ENCODE measurements at regions not wholly inside any gene's neighbourhood (a gene's known extent, or its start where the extent isn't known, plus 50 kb on each side); places are given as distances from the start of the nearest gene placed in this dataset.

DNA sequence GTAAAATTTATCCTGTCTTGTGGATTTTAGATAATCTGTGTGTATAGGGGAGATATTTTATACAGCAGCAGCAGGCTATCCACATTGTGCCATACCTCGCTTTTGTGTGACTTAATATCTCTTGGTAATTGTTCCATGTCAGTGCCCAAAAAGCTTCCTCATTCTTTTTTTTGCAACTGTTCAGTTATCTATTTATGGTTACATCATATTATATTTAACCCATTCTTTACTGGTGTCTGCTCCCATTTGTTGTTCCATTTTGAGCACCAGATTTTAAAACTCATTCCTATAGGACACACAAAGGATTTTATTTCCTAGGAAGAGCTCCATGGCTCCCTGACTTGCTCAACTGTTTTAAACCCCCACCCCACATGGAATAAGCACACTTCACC, 86.3 kb upstream of the RASGRP1 start:
- TF ChIP-seq, protein P1, sequence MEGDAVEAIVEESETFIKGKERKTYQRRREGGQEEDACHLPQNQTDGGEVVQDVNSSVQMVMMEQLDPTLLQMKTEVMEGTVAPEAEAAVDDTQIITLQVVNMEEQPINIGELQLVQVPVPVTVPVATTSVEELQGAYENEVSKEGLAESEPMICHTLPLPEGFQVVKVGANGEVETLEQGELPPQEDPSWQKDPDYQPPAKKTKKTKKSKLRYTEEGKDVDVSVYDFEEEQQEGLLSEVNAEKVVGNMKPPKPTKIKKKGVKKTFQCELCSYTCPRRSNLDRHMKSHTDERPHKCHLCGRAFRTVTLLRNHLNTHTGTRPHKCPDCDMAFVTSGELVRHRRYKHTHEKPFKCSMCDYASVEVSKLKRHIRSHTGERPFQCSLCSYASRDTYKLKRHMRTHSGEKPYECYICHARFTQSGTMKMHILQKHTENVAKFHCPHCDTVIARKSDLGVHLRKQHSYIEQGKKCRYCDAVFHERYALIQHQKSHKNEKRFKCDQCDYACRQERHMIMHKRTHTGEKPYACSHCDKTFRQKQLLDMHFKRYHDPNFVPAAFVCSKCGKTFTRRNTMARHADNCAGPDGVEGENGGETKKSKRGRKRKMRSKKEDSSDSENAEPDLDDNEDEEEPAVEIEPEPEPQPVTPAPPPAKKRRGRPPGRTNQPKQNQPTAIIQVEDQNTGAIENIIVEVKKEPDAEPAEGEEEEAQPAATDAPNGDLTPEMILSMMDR (IDR thresholded peaks at IDR 0.05; ENCODE audit: low read depth, low read length, poor library complexity, severe bottlenecking) = no peak
- no peak for TF ChIP-seq EZH2phosphoT487 (IDR thresholded peaks at IDR 0.05; ENCODE audit: borderline replicate concordance, low read length)
